Gastrocnemius medialis (tissue), 4 donors: ENCODE measurements at regions not wholly inside any gene's neighbourhood (a gene's known extent, or its start where the extent isn't known, plus 50 kb on each side); places are given as distances from the start of the nearest gene placed in this dataset.

ENCODE experiments used
- ATAC-seq, 2 donors: fragments of 150-250 bp; one replicate each; pipeline ENCODE4 v1.9.1; 2016
- DNase-seq, 2 donors: peaks; one replicate each; pipeline ENCODE4 v3.0.0-alpha.2; 2019
- H3K27ac ChIP-seq, 4 donors: fragments of 200-600 bp; sonication (generic); 1 replicate in 1 of 4; 2 replicates in 3 of 4; pipeline ENCODE4 v1.5.1; 2016 to 2018; ENCODE audit warnings: mild to moderate bottlenecking in 2 of 4, moderate library complexity in 1 of 4
- H3K27me3 ChIP-seq, 3 donors: fragments of 200-600 bp; sonication (generic) in 2 of 3; 1 replicate in 1 of 3; 2 replicates in 2 of 3; pipeline versions ENCODE4 v1.5.1 to v1.6.0; 2016 to 2019; ENCODE audit warnings: mild to moderate bottlenecking in 1 of 3, moderate library complexity in 1 of 3
- H3K36me3 ChIP-seq, 2 donors: fragments of 200-600 bp; sonication (generic) in 1 of 2; one replicate each; pipeline ENCODE4 v1.5.1; 2017 to 2018
- H3K4me1 ChIP-seq, 2 donors: fragments of 200-600 bp; sonication (generic) in 1 of 2; one replicate each; pipeline ENCODE4 v1.5.1; 2016 to 2017; ENCODE audit warnings: mild to moderate bottlenecking in 2 of 2
- H3K4me3 ChIP-seq, 4 donors: fragments of 200-600 bp; sonication (generic) in 3 of 4; 1 replicate in 1 of 4; 2 replicates in 3 of 4; pipeline ENCODE4 v1.5.1; 2016 to 2019; ENCODE audit warnings: mild to moderate bottlenecking in 2 of 4
- H3K9me3 ChIP-seq, 3 donors: fragments of 200-600 bp; sonication (generic) in 2 of 3; 1 replicate in 1 of 3; 2 replicates in 2 of 3; pipeline ENCODE4 v1.5.1; 2016 to 2019
- POLR2A ChIP-seq, 2 donors: fragments of 450-650 bp; IDR thresholded peaks; one replicate each; pipeline ENCODE4 v1.6.1; 2017; ENCODE audit warnings: antibody characterized with exemption in 2 of 2, mild to moderate bottlenecking in 2 of 2, moderate library complexity in 2 of 2
- in situ Hi-C, 4 donors: fragments of 200-750 bp; cut with MboI; loops; one replicate each; pipeline versions ENCODE4 v1.15.0 to v1.8.0; 2017; ENCODE audit warnings: low sequenced_read_pairs in 4 of 4
- intact Hi-C: fragments of 100-400 bp; cut with DNase I; formaldehyde crosslinking; loops from one replicate; pipeline ENCODE4 v1.15.1; 2023; ENCODE audit warnings: low total_unique reads
- TF ChIP-seq, protein P1 (sequence below), 5 experiments: fragments of 450-650 bp in 3 of 5; fragments of 200-600 bp in 2 of 5; sonication (generic) in 2 of 5; IDR thresholded peaks in 4 of 5; conservative IDR thresholded peaks in 1 of 5; 1 replicate in 4 of 5; 2 replicates in 1 of 5; pipeline ENCODE4 v1.5.1; 2016 to 2019; ENCODE audit warnings: antibody characterized with exemption in 5 of 5, mild to moderate bottlenecking in 3 of 5, moderate library complexity in 3 of 5

DNA sequence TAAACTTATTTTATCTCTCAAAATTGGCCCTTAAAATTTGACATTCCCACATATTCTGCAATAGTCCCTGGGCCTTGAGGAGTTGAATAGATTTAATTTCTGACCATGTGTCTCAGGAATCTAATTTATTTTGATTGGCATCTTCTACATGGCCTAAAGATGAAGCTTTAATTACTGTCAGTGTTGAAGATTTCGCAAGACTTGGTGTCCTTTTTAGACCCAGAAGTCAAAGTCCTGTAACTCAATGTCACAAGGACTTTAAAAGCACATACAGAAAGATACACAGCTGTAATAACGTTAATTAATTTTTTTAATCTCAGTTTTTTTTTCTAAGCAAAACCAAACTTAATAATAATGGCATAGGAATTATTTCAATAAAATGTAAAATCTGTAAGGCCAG, 163.9 kb downstream of the SUCNR1 start:
- Histone ChIP-seq H3K4me1 (no peaks in the 10 kb centered on the region), H3K36me3 (no peaks in the 10 kb centered on the region), H3K27me3 (no peaks in the 10 kb centered on the region), H3K9me3 (peaks cover 0 to 5% (median 0%) of the 10 kb centered on the region in 3 donors), H3K4me3 (no peak overlapping the region), H3K27ac (no peak overlapping the region)
- no peak for DNase-seq
- no peak for TF ChIP-seq POLR2A (IDR thresholded peaks at IDR 0.05)
- ATAC-seq = no peak
- in situ Hi-C loops (no loop called here), intact Hi-C loops (no loop called here)

GRCh38 chr3:152037953-152038352, 164.5 kb downstream of the SUCNR1 start:
- DNase-seq (no peak), ATAC-seq (no peak)
- intact Hi-C loops (no loop called here), in situ Hi-C loops (no loop called here)
- Histone ChIP-seq H3K9me3 (peaks cover 0 to 5% (median 0%) of the 10 kb centered on the region in 3 donors), H3K4me1 (no peaks in the 10 kb centered on the region), H3K27me3 (no peaks in the 10 kb centered on the region), H3K36me3 (no peaks in the 10 kb centered on the region), H3K27ac (no peak overlapping the region), H3K4me3 (no peak overlapping the region)
- no peak for TF ChIP-seq POLR2A (IDR thresholded peaks at IDR 0.05)
- TF ChIP-seq, protein P1, sequence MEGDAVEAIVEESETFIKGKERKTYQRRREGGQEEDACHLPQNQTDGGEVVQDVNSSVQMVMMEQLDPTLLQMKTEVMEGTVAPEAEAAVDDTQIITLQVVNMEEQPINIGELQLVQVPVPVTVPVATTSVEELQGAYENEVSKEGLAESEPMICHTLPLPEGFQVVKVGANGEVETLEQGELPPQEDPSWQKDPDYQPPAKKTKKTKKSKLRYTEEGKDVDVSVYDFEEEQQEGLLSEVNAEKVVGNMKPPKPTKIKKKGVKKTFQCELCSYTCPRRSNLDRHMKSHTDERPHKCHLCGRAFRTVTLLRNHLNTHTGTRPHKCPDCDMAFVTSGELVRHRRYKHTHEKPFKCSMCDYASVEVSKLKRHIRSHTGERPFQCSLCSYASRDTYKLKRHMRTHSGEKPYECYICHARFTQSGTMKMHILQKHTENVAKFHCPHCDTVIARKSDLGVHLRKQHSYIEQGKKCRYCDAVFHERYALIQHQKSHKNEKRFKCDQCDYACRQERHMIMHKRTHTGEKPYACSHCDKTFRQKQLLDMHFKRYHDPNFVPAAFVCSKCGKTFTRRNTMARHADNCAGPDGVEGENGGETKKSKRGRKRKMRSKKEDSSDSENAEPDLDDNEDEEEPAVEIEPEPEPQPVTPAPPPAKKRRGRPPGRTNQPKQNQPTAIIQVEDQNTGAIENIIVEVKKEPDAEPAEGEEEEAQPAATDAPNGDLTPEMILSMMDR (IDR thresholded peaks at IDR 0.05 in 4 of 5, conservative IDR thresholded peaks at IDR 0.05 in 1 of 5) = no peak

DNA sequence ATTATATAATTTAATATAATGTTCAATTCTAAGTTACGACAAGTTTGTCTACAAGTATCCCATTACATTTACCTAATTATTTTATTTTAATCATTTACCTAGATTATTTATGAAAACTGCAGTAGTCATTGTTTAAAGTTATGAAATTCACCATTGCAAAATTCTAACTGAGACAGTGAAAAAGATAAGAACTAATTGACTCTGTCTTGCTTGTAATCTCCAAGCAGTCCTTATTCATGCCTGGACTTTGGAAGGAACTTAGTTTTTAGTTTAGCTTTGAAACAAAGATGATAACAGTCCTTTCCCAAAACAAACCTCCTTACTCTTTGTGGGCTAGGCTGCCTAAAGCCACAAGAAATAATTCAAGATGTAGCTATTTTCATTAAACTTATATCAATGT, 165.0 kb downstream of the SUCNR1 start:
- DNase-seq (no peak), ATAC-seq (no peak)
- no peaks in the 10 kb centered on the region for H3K27me3 ChIP-seq
- peaks cover 0 to 5% (median 0%) of the 10 kb centered on the region in 3 donors for H3K9me3 ChIP-seq
- TF ChIP-seq, protein P1 (IDR thresholded peaks at IDR 0.05 in 4 of 5, conservative IDR thresholded peaks at IDR 0.05 in 1 of 5) = no peak
- no peak for TF ChIP-seq POLR2A (IDR thresholded peaks at IDR 0.05)
- H3K4me3 ChIP-seq = no peak overlapping the region
- intact Hi-C loops = no loop called here
- in situ Hi-C loops = no loop called here
- no peaks in the 10 kb centered on the region for H3K36me3 ChIP-seq
- no peaks in the 10 kb centered on the region for H3K4me1 ChIP-seq
- H3K27ac ChIP-seq = no peak overlapping the region

DNA sequence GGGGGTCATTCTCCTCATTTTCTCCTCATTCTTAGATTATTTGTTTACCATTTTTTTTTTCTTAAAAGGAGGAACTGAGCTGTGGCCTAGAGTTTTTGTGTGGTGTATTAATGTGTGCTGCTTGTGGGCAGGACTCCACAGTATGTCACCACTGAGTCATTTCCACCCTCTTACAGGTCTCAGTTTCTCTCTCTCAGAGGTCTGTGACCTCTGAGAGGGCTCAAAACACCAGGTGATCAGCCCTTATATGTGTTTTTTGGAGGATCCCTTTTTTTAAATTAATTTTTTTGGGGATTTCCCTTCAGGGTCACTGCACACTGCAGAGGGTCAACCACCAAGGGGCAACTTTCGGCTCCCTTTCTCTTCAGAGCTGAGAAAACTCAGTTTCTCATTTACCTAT, 166.4 kb downstream of the SUCNR1 start:
- no peak for DNase-seq
- Histone ChIP-seq H3K27me3 (no peaks in the 10 kb centered on the region), H3K9me3 (peaks cover 0 to 5% (median 0%) of the 10 kb centered on the region in 3 donors), H3K36me3 (no peaks in the 10 kb centered on the region), H3K4me3 (no peak overlapping the region), H3K27ac (no peak overlapping the region), H3K4me1 (no peaks in the 10 kb centered on the region)
- TF ChIP-seq, protein P1 (IDR thresholded peaks at IDR 0.05 in 4 of 5, conservative IDR thresholded peaks at IDR 0.05 in 1 of 5) = no peak
- TF ChIP-seq POLR2A (IDR thresholded peaks at IDR 0.05) = no peak
- no peak for ATAC-seq
- in situ Hi-C loops = no loop called here
- intact Hi-C loops = no loop called here

DNA sequence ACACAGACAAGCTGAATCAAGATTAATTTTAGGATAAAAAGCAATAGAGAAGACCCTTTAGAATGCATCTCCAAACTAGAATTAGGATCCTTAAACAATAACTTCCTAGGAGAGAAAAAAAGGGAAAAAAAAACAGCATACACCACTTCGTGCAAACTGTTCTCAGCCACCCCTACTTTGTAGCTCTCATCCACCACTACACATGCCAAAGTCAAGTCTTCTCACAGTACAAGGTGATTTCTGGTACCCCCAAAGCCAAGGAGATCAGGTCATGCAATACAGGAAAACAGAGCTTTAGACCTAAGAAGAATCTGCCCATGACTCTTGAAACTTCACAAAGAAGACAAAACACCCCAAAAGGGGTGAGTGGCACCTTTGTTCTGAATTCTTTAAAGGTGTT, 166.9 kb downstream of the SUCNR1 start:
- in situ Hi-C loops = no loop called here
- TF ChIP-seq, protein P1 (IDR thresholded peaks at IDR 0.05 in 4 of 5, conservative IDR thresholded peaks at IDR 0.05 in 1 of 5) = no peak
- no peak for TF ChIP-seq POLR2A (IDR thresholded peaks at IDR 0.05)
- no peak overlapping the region for H3K27ac ChIP-seq
- no peaks in the 10 kb centered on the region for H3K4me1 ChIP-seq
- no peaks in the 10 kb centered on the region for H3K36me3 ChIP-seq
- DNase-seq = no peak
- no peaks in the 10 kb centered on the region for H3K27me3 ChIP-seq
- H3K4me3 ChIP-seq = no peak overlapping the region
- intact Hi-C loops = no loop called here
- H3K9me3 ChIP-seq = peaks cover 0 to 5% (median 0%) of the 10 kb centered on the region in 3 donors
- ATAC-seq = no peak
